GM19035 (cell line): ENCODE measurements at regions not wholly inside any gene's neighbourhood (a gene's known extent, or its start where the extent isn't known, plus 50 kb on each side); places are given as distances from the start of the nearest gene placed in this dataset.

Experiments
- ATAC-seq: cut with Tn5 transposase; IDR thresholded peaks from one replicate; pipeline ENCODE4 v1.9.1; 2021; ENCODE audit not compliant: unreplicated experiment

DNA sequence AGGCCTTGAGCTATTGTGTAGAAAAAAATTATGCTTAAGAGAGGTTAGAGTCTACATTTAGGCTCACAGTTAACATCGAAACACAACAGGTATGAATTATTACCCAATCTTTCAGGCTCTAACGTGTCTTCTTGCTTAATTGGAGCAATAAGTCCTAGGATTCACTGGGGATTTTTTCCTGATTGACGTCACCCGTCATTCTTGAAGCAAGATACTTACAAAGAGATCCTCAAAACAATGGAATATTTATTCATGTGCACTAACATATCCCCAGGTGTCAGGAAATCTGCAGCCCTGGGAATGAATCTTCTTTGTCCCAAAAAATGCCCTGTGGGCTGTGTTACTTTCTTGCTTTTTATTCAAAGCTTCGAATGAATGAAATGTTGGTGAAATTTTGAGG is 413.5 kb downstream of the NFIB start:
- no peak for ATAC-seq

DNA sequence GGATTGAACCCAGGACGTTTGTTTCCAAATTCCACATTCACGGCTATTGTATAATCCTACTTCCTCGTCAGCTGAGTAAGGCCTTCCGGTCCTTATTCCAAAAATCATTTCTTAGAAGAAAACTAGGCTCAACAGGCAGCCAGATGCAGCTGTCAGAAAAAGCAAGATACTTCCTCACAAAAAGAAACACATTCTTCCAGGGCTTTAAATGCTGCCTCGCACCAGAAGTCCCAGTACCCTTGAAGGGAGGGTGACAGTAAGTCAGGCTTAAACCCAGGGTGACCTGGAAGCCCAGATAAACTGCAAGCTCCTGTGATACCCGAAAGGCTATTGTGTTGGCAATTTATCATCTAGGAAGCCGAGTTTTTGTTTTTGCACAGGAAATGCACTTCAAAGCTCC is 414.0 kb downstream of the NFIB start:
- no peak for ATAC-seq

DNA sequence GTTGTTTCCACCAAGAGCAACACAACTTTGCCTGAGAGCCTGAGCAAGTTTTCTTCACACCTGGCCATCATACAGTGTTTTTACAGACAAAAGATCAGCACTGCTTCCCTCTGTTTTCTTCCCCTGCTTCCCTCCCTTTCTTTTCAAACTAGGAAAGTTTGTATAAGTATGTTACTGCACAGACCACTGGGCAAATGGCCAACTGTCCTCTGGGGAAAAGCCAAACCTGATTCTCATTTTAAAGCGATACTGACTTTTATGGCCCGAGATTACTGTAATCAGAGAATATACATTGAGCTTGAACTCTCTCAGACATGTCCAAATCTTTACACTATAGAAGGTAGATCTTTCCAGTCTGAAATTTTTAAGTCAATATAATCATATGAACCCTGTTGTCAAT is 415.0 kb downstream of the NFIB start:
- no peak for ATAC-seq

DNA sequence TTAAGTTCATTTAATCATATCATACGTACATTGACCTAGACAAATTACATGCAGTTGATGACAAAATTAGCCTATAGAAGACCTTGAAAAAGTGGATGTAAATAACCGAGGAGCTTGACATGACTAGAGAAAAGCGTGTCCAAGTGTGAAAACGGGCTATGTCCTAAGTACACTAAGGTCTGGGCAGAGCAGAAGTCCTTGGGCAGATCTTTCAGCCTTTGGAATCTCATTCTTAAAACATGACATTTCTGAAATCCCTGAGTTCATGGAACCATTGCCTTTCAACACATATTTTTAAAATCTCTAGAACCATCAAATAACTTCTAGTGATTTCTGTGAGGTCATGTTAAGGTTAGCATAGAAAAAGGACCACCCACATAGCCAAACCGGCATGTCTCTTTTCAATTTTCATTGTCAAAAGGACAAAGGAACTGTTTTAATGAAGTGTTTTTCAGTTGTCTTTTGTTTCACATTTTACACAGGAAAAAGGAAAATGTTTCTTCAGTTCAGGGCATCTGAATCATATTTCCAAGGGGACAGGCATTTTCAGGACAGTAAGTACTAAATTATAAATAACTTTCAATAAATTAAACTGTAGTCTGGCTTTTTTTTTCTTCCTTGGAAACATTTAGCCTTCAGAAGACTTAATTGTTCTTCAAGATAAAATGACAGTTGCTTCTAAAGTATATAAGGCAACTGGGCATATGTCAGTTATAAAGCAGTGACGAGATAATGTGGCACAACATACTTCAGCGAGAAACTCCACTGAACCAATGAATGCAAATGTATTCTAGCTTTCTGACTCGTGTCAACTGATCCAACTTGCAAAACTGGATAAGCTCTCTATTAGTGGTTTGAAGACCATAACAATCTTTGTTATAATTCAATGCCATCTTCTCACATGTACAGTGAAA is 416.8 kb downstream of the NFIB start:
- ATAC-seq = no peak

DNA sequence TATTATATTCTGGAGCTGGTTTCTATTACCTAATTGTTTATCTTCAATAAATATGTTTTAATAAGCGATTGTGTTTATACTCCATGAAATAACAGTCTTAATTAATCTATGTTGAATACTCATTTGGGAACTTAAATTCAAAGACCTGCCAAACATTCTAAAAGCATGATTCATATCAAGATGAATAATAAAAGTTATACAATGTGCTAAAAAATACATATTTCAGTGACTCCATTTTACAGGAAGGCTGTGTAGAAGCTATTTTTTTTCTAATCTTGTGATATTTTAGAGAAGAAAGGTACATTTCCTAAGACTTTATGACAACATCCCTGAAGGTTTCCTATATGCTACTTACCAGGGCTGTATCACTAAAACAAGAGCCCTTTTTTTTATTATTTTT is 417.9 kb downstream of the NFIB start:
- ATAC-seq = no peak

DNA sequence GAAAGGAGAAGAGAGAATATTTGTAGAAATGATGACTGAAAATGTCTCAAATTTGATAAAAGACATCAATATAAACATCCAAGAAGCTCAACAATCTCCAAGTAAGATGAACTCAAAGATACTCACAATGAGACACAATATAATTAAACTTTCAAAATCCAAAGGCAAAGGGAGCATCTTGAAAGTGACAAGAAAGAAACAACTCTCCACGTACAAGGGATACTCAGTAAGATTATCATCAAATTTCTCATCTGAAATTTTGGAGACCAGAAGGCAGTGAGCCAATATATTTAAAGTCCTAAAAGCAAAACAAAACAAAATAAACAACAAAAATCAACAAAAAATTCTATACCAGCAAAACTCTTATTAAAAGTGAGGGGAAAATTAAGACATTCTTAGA is 428.7 kb downstream of the NFIB start:
- ATAC-seq = no peak

DNA sequence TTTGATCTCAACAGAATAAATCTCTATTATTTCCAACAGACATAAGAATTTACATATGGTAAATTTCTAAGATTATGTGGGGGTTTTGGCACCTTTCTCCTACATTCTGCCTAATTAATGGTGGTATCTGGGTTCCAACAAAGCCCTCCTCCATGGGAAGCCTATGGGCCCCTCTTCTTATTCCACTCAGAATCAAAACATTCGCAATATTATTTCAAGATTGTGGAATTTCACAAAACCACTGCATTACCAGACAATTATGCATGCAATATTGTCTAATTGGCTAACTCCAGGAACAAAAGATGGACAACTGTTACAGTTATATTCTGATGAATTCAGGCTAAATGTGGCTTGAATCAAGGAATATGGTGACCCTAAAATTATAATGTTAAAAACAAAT is 434.0 kb downstream of the NFIB start:
- no peak for ATAC-seq

DNA sequence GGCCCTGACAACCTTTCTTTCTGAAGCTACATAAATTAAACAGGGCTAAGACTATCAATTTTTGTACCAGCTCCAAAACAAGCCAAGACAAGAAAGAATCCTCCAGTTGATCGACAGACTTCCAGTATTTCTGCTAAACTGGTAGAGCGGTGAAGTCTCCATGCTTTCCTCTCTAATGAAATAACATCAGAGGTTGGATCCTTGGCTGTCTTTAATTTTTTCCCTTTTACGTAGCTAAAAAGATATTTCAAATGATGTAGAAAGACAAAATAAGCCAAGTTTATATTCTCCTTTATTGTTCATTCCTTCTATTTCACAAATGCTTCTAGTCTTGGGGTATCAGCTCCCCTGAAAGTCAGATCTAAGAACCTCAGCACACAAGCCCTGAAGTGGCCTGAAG is 434.9 kb downstream of the NFIB start:
- no peak for ATAC-seq

DNA sequence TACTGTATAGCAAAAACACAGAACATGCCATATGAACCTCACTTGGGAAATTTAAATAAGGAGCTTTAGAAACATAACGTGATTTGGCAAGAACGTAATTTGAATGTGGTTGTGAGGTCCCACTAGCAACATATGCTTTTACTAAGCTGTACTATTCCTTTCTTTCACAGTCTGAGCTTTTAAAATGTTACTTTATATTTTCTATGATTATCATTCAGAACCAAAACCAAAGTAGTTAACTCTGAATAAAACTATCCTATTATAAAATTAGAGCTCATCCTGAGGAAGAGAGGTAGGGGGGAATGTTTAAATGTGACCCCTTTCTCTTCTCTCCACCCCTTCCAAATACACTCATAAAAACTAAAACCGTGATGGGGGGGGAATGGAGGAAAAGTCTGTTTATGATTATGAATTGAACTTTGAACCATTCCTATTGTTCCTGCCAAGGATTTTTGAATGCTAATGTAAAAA is 435.7 kb downstream of the NFIB start:
- no peak for ATAC-seq

DNA sequence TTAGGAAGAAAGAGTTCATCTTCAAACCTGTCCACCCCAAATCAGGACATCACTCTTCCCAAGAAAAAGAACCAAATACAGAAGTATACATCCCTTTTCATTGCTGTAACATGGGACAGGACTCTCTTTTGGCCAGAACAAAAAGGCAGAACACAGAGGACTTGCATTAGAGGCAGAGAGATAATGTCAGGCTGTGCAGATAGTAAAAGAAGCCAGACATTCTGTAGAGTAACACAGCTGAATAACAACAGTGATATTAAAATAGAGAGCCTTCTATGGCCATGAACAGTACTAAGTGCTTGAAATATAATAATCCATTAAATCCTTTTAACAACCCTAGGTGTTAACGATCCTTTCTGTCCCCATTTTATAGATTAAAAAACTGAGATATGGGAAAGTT is 437.2 kb downstream of the NFIB start:
- ATAC-seq = no peak

DNA sequence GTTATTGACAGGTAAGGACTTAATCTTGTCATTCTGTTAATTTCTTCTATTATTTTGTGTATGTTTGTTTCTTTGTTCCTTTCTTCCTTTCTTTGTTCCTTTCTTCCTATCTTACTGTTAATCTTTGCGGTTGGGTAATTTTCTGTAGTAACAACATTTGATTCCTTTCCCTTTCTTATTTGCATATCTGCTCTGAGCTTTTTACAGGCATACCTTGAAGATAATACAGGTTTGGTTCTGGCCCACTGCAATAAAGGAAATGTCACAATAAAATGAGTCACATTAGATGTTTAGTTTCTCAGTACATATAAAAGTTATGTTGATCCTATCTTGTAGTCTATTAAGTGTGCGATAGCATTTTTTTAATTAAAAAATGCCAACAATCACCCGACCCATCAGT is 440.7 kb downstream of the NFIB start:
- ATAC-seq = no peak

DNA sequence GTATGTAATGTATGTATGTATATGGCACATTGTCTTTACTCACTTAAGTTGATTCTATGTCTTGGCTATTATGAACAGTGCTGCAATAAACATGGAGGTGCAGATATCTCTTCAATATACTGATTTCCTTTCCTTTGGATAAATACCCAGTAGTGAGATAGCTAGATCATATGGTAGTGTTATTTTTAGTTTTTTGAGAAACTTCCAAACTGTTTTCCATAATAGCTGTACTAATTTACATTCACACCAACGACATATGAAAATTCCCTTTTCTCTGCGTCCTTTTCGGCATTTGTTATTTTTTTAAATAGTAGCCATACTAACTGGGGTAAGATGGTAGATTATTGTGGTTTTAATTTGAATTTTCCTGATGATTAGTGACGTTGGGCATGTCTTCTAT is 445.6 kb downstream of the NFIB start:
- ATAC-seq = no peak

DNA sequence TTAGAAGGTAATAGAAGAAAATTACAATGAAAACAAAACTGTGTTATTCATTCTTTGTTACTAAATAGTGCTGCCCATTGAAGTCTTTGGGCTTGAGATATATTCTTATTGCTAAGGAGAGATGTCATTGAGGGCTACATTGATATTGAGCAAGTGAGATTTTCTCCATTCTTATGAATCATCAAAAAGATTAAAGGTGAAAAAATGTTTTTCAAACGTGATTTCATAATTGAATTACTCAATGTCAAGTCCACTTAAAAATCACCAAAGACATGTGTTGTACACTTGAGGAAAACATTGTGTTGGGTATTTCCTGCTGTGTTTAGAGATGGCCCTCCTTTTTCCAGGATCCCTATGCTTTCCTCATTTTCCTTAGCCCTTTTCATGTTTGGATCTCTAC is 448.1 kb downstream of the NFIB start:
- ATAC-seq = no peak

DNA sequence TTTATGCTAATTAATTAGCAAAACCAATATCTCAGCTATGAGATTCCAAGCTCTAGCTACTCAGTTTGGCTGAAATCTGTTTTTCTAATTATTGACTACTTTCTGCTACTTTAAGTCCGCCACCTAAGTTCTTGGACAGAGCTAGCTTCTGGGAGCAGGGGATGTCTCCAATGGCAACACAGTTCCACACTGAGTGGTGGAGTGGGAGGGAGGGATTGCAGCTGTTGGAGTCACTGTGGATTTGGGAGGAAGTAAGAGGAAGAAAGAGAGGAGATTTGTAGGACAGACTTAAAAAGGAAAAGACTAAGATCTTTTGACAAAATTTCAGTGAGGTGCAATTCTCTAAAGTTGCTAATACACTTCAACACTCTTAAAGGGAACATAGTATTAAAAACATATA is 450.8 kb downstream of the NFIB start:
- ATAC-seq = no peak

DNA sequence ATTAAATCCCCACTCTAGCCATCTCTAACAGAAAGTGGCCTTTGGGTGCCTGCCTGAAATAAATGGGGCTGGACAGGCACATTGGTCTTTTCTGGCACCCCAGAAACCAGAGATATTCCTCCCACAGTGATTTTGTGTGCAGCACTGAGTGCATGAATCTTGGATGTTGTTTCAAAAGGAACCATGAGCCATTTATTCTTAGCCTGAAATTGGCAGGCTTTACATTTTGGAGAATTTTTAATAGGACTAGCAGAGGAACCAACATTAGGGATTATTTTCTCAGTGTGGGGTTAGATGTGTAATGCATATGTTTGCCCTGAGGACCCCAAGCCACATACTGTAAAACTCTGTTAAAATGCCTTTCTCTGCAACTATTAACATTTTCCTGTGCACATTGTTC is 451.3 kb downstream of the NFIB start:
- ATAC-seq = no peak

DNA sequence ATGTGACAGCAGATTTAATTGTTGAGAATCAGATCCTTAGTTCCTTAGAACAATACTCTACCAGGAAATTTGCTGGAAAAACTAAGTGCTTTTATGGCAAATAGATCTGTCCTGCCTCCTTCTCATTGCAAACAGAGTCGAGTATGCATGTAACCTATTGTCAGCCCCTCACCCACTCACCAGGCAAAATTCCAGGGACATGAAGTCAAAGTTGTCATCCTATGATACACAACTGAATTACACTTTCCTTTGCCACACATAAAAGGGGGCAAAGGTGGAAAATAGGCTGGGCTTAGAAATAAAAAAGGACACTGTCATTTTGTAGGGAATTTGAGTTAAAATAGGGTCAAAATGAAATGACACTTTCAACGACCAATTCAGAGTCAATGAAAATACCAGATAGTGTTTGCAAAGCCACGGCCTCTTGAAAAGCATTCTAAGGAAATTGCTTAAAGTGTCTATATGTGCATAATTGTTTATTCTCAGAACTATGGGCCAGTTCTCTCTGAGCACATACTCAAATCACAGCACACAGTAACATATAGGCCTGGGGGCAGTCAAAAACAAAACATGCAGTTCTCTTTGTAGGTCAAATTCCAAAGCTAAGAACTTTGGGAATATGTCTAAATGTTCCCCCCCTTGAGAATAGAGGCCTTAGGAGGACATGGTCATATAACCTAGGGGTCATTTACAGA is 452.8 kb downstream of the NFIB start:
- no peak for ATAC-seq

DNA sequence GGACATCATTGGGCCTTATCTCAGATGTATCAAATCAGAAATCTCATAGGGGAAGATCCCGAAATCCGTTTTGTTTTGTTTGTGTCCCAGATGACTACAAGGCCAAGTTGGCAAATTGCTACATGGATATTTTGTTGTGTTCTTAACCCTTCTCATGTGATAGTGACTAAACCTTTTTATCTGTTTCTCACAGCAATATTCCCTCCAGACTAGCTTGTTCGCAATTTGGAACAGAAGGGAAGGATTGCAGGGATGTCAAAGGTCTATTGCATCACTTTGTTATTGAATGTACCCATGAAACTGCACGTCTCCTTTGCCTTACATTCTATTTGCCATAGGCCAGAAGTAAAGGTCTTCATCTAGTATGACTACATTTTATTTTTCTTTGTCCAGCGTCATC is 453.9 kb downstream of the NFIB start:
- ATAC-seq = no peak

DNA sequence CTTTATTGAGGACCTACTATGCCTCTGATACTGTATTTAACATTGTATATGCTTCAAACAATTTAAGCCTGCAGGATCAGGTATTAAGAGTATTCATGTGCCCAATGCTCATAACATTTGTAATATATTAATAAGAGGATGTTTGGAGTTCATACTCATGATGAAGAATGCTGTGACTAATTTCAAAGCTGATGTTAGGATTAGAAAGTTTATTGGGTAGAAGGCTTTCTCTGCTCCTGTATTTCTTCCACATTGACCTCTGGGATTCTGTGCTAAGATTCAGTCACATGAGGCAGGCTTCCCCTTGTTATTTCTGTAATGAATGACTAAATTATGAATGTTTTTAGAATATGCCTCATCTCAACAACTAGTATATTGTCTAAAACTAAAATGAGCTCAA is 456.4 kb downstream of the NFIB start:
- no peak for ATAC-seq

DNA sequence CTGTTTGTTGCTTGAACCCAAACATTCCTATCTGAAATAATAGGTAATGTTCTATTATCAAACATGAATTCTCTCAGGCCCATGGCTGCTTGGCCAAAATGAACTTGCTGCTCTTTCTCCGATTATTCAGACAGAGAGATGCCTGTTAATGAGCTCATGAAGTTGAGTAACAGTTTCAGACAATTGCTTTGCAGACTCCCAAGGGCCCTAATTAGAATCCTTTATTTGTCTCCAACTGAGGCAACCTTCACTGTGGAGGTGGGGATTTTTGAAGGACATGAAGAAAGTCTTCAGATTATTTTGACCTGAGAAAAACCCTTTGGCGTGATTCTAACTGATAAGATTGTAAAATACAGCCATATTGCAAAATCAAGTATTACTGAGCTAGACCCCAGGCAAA is 466.7 kb downstream of the NFIB start:
- ATAC-seq = no peak

DNA sequence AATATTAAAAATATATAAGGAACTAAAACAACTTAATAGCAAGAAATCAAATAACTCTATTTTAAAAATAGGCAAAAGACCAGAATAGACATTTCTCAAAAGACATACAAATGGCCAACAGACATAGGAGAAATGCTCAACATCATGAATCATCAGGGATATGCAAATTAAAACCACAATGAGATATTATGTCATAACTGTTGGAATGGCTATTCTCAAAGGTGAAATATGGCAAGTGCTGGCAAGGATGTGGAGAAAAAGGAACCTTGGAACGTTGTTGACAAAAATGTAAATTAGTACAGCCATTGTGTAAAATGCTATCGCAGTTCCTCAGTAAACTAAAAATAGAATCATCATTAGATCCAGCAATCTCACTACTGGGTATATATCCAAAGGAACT is 468.5 kb downstream of the NFIB start:
- ATAC-seq = no peak

DNA sequence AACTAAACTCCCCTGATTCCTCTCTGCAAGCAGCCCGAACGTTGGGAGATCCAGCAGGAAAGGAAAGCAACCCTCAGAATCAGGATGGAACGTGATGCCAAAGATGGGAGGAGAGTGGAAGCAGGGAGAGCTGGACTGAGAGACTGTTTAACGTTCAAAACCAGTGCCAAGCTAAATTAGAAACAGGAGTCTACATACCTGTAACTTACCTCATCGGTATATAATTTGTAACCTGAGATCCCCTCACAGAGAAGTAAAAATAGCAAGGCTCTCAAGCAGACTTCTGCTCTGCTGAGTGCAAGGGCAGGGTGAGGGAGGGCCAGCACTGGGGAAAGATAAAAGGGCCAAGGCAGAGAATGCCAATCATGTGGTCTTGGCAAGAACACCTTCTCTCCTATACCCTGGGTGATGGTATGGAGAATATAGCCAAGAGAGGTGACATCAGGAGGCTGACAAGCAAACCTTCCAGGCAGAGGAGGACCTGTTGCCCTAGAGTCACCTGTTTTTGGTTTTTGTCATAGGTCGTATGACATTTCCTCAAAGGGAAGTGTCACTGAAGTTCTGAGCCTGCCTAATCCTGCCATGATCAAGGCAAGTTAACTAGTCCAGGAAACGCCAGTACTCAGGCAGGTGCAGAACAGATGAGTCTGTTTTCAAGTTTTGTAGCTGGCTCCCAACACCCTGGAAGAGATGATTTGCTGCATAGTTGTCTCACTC is 472.0 kb downstream of the NFIB start:
- ATAC-seq = no peak

DNA sequence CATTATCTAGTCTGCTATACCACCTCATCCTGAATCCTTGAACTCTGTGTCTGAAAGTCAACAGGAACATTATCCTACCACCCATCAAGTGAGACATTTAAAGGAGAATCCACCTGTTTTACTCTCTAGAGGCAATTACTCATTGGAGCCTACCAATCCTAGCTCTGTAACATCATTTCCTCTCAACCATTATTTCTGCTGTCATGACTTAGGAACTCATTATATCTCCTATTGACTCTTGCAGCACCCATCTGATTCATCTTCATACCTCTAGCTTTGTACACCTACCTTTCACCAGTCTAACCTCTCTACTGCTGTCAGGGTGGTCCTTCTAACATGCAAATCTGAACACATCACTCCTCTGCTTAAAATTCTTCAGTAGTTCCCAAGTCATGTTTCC is 481.5 kb downstream of the NFIB start:
- ATAC-seq = no peak
